GM18505 (cell line): ENCODE measurements at regions not wholly inside any gene's neighbourhood (a gene's known extent, or its start where the extent isn't known, plus 50 kb on each side); places are given as distances from the start of the nearest gene placed in this dataset.
"Not testable (repeated sequence)": the region's sequence is repeated elsewhere in the genome, so short reads cannot be mapped to it uniquely, and the experiment has no call there.

ENCODE experiments used
- ATAC-seq: cut with Tn5 transposase; IDR thresholded peaks from one replicate; pipeline ENCODE4 v1.9.1; 2021; ENCODE audit not compliant: unreplicated experiment
- POLR2A ChIP-seq: IDR thresholded peaks from 4 replicates; pipeline ENCODE4 v1.6.1; 2011; ENCODE audit warnings: borderline replicate concordance; ENCODE audit not compliant: insufficient read depth, insufficient read length; ENCODE audit errors: extremely low read depth

- ATAC-seq: no peak
- TF ChIP-seq POLR2A: no peak
These were observed 951.4 kb downstream of the PLOD2 start for GRCh38 chr3:145209561-145209960.

GRCh38 chr3:145219355-145220235, 941.4 kb downstream of the PLOD2 start:
- no peak for TF ChIP-seq POLR2A
- ATAC-seq: no peak

GRCh38 chr3:145224886-145225285, 936.1 kb downstream of the PLOD2 start:
- no peak for TF ChIP-seq POLR2A
- ATAC-seq: no peak

GRCh38 chr3:145243875-145244274, 917.1 kb downstream of the PLOD2 start:
- no peak for TF ChIP-seq POLR2A
- no peak for ATAC-seq

DNA sequence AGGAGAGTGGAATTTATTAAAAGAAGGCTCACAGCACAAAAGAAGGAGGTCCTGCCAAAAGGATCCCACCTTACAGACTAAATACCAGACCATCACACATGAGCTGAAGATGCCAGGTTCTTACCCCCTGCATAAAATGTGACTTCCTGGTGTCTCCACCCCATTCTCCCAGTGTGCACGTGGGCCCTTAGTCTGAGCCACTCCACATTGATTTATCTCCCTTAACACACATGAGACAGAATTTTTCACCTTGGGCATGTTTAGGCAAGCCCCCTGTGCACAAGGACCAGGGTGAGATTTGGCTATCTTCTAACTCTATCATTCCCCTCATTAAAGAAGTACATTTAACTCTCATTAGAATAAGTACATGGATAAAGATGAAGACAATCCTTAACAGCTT, 916.7 kb downstream of the PLOD2 start:
- no peak for TF ChIP-seq POLR2A
- ATAC-seq: no peak

GRCh38 chr3:145246291-145246690, 914.7 kb downstream of the PLOD2 start:
- no peak for ATAC-seq
- no peak for TF ChIP-seq POLR2A

DNA sequence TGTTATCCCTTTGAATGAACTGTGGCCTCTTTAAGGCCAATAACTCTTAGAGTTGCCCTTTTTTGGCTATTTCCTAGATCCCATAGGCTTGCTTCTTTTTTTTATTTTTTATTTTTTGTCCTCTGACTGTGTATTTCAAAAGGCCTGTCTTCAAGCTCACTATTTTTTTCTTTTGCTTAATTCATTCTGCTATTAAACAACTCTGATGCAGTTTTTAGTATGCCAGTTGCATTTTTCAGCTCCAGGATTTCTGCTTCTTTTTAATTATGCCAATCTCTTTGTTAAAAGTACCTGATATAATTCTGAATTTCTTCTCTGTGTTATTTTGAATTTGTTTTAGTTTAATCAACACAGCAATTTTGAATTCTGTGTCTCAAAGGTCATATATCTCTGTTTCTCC, 912.1 kb downstream of the PLOD2 start:
- no peak for ATAC-seq

DNA sequence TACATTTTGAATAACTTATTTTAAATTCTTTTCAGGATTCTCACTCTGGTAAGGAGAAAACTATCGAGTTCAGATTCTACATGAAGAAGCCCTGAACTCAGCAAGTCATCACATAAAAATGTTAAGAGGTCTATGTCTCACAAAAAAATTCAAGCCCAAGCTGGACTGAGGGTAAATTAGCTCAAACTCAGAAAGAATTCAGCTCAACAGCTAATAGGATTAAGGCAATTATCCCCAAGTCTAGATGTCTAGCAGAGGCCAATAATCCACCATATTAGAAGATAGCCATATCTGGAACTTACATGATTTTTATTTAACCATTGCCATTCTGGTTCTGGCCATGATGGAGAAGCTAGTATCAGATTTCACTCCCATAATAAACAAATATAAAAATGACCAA, 909.7 kb downstream of the PLOD2 start:
- no peak for TF ChIP-seq POLR2A
- no peak for ATAC-seq

More for the DNA sequence above, 912.1 kb downstream of the PLOD2 start:
- no peak for TF ChIP-seq POLR2A

DNA sequence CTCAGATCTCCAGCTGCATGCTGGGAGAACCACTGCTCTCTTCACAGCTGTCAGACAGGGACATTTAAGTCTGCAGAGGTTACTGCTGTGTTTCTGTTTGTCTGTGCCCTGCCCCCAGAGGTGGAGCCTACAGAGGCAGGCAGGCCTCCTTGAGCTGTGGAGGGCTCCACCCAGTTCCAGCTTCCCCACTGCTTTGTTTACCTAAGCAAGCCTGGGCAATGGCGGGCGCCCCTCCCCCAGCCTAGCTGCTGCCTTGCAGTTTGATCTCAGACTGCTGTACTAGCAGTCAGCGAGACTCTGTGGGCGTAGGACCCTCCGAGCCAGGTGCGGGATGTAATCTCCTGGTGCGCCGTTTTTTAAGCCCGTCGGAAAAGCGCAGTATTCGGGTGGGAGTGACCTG, 903.0 kb downstream of the PLOD2 start:
- ATAC-seq: not testable (repeated sequence)

DNA sequence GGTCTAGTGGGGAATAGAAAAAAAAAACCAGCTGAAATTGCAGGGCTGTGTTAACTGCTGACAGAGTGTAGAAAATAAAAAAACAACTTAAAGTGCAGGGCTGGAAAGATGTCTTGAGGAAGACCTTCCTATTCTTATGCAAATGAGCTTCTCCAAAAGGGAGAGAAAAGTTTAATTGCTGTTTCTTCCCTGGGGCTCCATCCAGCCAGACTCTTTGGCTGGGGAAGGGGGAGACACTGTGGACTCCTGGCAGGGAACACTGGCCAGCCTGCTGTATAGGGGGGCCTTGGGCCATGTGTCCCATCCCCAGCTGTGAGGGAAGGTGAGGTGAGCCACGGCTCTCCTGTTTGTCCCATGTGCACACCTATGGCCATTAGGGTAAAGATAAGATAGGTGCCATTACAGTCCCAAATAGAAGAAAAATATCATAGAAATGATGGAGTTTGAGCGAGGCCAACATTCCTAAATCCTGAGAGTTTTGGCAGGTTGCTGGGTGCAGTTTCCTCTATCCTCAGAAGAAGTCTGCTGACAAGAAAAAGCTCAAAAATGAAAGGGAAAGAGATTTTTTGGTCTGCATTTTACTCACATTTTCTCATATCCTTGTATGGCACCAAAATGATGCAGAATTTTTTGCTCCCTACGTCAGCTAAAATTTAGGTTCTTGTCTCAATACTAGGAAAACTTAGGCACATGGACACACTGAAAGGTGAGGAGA, 901.7 kb downstream of the PLOD2 start:
- TF ChIP-seq POLR2A: no peak
- ATAC-seq: no peak

GRCh38 chr3:145263458-145263857, 897.5 kb downstream of the PLOD2 start:
- not testable (repeated sequence) for ATAC-seq

DNA sequence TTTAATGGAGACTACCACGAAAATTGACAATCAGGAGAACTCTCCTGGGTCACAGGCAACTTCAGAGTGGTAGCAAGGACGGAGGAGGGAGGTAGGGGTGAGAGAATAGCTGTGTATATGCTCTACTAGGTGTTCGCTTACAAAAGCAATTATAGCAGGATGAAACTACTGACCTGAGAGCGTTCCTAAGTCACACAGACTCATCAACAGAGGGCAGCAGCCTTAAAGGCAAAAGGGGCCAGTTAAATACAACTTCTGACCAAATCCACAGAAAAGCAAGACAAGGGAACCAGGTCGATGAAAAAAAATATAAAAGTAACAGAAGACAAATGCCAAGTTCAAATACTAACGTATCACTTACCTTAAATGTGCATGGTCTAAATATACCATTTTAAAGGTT, 894.6 kb downstream of the PLOD2 start:
- no peak for ATAC-seq
- no peak for TF ChIP-seq POLR2A

DNA sequence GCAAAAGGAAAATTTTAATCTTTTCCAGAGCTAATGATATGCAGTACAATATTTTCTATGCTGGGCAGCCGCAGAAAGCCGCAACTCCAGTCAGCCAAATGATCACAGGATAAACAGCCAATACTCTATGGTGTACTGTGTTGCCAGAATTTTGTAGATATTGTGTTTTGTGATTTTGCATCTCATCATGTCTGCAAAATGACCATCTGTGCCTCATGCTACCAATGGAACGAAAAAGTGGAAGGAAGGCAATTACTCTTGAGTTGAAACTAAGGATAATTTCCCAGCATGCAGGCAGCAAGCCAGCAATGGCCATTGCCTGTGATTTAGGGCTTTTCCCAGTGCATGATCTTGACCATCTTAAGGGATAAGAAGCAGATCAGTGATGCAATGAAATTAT, 891.9 kb downstream of the PLOD2 start:
- no peak for TF ChIP-seq POLR2A
- no peak for ATAC-seq

GRCh38 chr3:145272684-145273083, 888.3 kb downstream of the PLOD2 start:
- no peak for TF ChIP-seq POLR2A

More at GRCh38 chr3:145272684-145273083, 888.3 kb downstream of the PLOD2 start:
- no peak for ATAC-seq
